T-cell (primary cell): ENCODE measurements at regions not wholly inside any gene's neighbourhood (a gene's known extent, or its start where the extent isn't known, plus 50 kb on each side); places are given as distances from the start of the nearest gene placed in this dataset.

Experiments used
- ATAC-seq, 4 experiments: fragments of 200-7000 bp in 3 of 4; fragments of 150-1000 bp in 1 of 4; cut with Tn5 transposase; replicated peaks in 1 of 4; 1 replicate in 3 of 4; 2 replicates in 1 of 4; pipeline ENCODE4 v1.10.0; 2021; ENCODE audit warnings: moderate library complexity in 3 of 4, mild to moderate bottlenecking in 2 of 4, moderate number of reproducible peaks in 1 of 4
- CTCF ChIA-PET, 2 donors: fragments of 300-600 bp; sonication (Branson Sonifier 250); formaldehyde crosslinking; loops; one replicate each; lab custom pipeline; 2022; ENCODE audit warnings: antibody characterized with exemption in 2 of 2; lab: Charles Lee
- POLR2A ChIA-PET, 2 donors: fragments of 300-600 bp; sonication (Branson Sonifier 250); formaldehyde crosslinking; loops; one replicate each; lab custom pipeline; 2022; ENCODE audit warnings: antibody characterized with exemption in 2 of 2; lab: Charles Lee
- DNase-seq, 35 experiments: peaks; one replicate each; pipeline versions ENCODE4 v3.0.0 to v3.0.0-alpha.2; 2013 to 2023
- H3K27ac ChIP-seq: one replicate; pipeline ENCODE4 v1.5.1; 2013; ENCODE audit warnings: low read length
- H3K27me3 ChIP-seq, 2 experiments: replicated peaks in 1 of 2; 1 replicate in 1 of 2; 2 replicates in 1 of 2; pipeline versions ENCODE4 v1.6.1 to v1.7.0; 2013; ENCODE audit warnings: low read length in 1 of 2, mixed read lengths in 1 of 2; ENCODE audit not compliant: control insufficient read depth in 2 of 2, insufficient read depth in 2 of 2; ENCODE audit errors: extremely low read depth in 1 of 2
- H3K36me3 ChIP-seq, 2 donors: 1 replicate in 1 of 2; 2 replicates in 1 of 2; pipeline versions ENCODE4 v1.6.1 to v1.7.0; 2013; ENCODE audit warnings: low read length in 1 of 2; ENCODE audit not compliant: control insufficient read depth in 2 of 2, insufficient read depth in 1 of 2; ENCODE audit errors: extremely low read depth in 1 of 2
- H3K4me1 ChIP-seq, 2 experiments: 1 replicate in 1 of 2; 2 replicates in 1 of 2; pipeline versions ENCODE4 v1.6.1 to v1.7.0; 2013; ENCODE audit warnings: low read length in 2 of 2, mixed read lengths in 1 of 2; ENCODE audit not compliant: insufficient read depth in 2 of 2, control insufficient read depth in 1 of 2; ENCODE audit errors: extremely low read depth in 1 of 2
- H3K4me3 ChIP-seq, 2 donors: 1 replicate in 1 of 2; 2 replicates in 1 of 2; pipeline versions ENCODE4 v1.5.1 to v1.7.0; 2013; ENCODE audit warnings: mild to moderate bottlenecking in 2 of 2, low read length in 1 of 2, moderate library complexity in 1 of 2; ENCODE audit not compliant: control insufficient read depth in 1 of 2; ENCODE audit errors: extremely low read depth in 1 of 2
- H3K9me3 ChIP-seq: 2 replicates; pipeline ENCODE4 v1.7.0; 2013
- H3K27ac Mint-ChIP-seq, 2 donors: one replicate each; pipeline ENCODE4 v1.8.0; 2020 to 2021; ENCODE audit warnings: mild to moderate bottlenecking in 2 of 2, mixed read lengths in 2 of 2
- H3K27me3 Mint-ChIP-seq, 2 donors: one replicate each; pipeline ENCODE4 v1.8.0; 2021 to 2022; ENCODE audit warnings: mixed read lengths in 2 of 2
- H3K36me3 Mint-ChIP-seq: one replicate; pipeline ENCODE4 v1.8.0; 2021; ENCODE audit warnings: mixed read lengths
- H3K4me1 Mint-ChIP-seq, 3 donors: one replicate each; pipeline ENCODE4 v1.8.0; 2020 to 2022; ENCODE audit warnings: mixed read lengths in 3 of 3, mild to moderate bottlenecking in 1 of 3
- H3K4me3 Mint-ChIP-seq, 3 donors: one replicate each; pipeline ENCODE4 v1.8.0; 2020 to 2022; ENCODE audit warnings: mild to moderate bottlenecking in 3 of 3, mixed read lengths in 3 of 3, moderate library complexity in 3 of 3
- H3K9me3 Mint-ChIP-seq, 3 donors: one replicate each; pipeline ENCODE4 v1.8.0; 2020 to 2022; ENCODE audit warnings: mixed read lengths in 3 of 3
- WGBS: methylation state at CpG from one replicate; pipeline ENCODE4 v1.1.5; 2013; ENCODE audit warnings: missing lambda C conversion rate; ENCODE audit not compliant: insufficient coverage; 5-methylcytosine and 5-hydroxymethylcytosine counted together

GRCh38 chr6:84618046-84618752, 146.2 kb downstream of the TBX18 start:
- Mint-ChIP-seq H3K27ac (no peak overlapping the region), H3K4me3 (no peak overlapping the region), H3K4me1 (no peaks in the 10 kb centered on the region), H3K9me3 (peaks cover 2 to 19% (median 17%) of the 10 kb centered on the region in 3 donors), H3K36me3 (no peaks in the 10 kb centered on the region), H3K27me3 (no peaks in the 10 kb centered on the region)
- no peaks in the 10 kb centered on the region for H3K4me1 ChIP-seq
- H3K9me3 ChIP-seq: no peaks in the 10 kb centered on the region
- ChIA-PET POLR2A (no interaction called here), CTCF (no interaction called here)
- H3K27me3 ChIP-seq: no peaks in the 10 kb centered on the region
- no peak overlapping the region for H3K27ac ChIP-seq
- WGBS: 83% methylated on average over 3 of the region's 8 CpGs
- DNase-seq: no peak
- no peak for ATAC-seq
- no peak overlapping the region for H3K4me3 ChIP-seq
- H3K36me3 ChIP-seq: no peaks in the 10 kb centered on the region

GRCh38 chr6:84615987-84616386, 148.4 kb downstream of the TBX18 start:
- no peaks in the 10 kb centered on the region for H3K36me3 Mint-ChIP-seq
- 90% methylated on average over 1 of the region's 2 CpGs for WGBS
- H3K9me3 Mint-ChIP-seq: peaks cover 2 to 12% (median 9%) of the 10 kb centered on the region in 3 donors
- ChIA-PET POLR2A (no interaction called here), CTCF (no interaction called here)
- no peaks in the 10 kb centered on the region for H3K9me3 ChIP-seq
- H3K4me3 Mint-ChIP-seq: no peak overlapping the region
- H3K4me1 ChIP-seq: no peaks in the 10 kb centered on the region
- H3K36me3 ChIP-seq: no peaks in the 10 kb centered on the region
- no peak overlapping the region for H3K27ac ChIP-seq
- H3K4me3 ChIP-seq: no peak overlapping the region
- ATAC-seq: no peak
- DNase-seq: no peak
- no peaks in the 10 kb centered on the region for H3K27me3 ChIP-seq
- no peaks in the 10 kb centered on the region for H3K4me1 Mint-ChIP-seq
- H3K27me3 Mint-ChIP-seq: no peaks in the 10 kb centered on the region
- H3K27ac Mint-ChIP-seq: no peak overlapping the region

- Mint-ChIP-seq H3K27me3 (no peaks in the 10 kb centered on the region), H3K4me3 (no peak overlapping the region), H3K36me3 (no peaks in the 10 kb centered on the region), H3K9me3 (peaks cover 2 to 7% (median 6%) of the 10 kb centered on the region in 3 donors), H3K4me1 (no peaks in the 10 kb centered on the region), H3K27ac (no peak overlapping the region)
- DNase-seq (no peak), ATAC-seq (no peak)
- H3K27ac ChIP-seq: no peak overlapping the region
- no CpG with 5 or more reads among the region's 2 CpGs for WGBS
- H3K4me3 ChIP-seq: no peak overlapping the region
- H3K27me3 ChIP-seq: no peaks in the 10 kb centered on the region
- no peaks in the 10 kb centered on the region for H3K36me3 ChIP-seq
- ChIA-PET POLR2A (no interaction called here), CTCF (no interaction called here)
- no peaks in the 10 kb centered on the region for H3K4me1 ChIP-seq
- no peaks in the 10 kb centered on the region for H3K9me3 ChIP-seq
These were observed 149.1 kb downstream of the TBX18 start for GRCh38 chr6:84615113-84615850.

GRCh38 chr6:84606860-84607259, 157.5 kb downstream of the TBX18 start:
- Mint-ChIP-seq H3K27me3 (no peaks in the 10 kb centered on the region), H3K36me3 (no peaks in the 10 kb centered on the region), H3K9me3 (peaks cover 0 to 10% (median 7%) of the 10 kb centered on the region in 3 donors), H3K4me1 (no peaks in the 10 kb centered on the region), H3K4me3 (no peak overlapping the region), H3K27ac (no peak overlapping the region)
- Histone ChIP-seq H3K4me1 (no peaks in the 10 kb centered on the region), H3K36me3 (no peaks in the 10 kb centered on the region), H3K27me3 (no peaks in the 10 kb centered on the region), H3K27ac (no peak overlapping the region), H3K4me3 (no peak overlapping the region), H3K9me3 (no peaks in the 10 kb centered on the region)
- ChIA-PET POLR2A (no interaction called here), CTCF (no interaction called here)
- DNase-seq (no peak), ATAC-seq (no peak)
- WGBS: no CpG with 5 or more reads among the region's 2 CpGs

- H3K36me3 Mint-ChIP-seq: no peaks in the 10 kb centered on the region
- POLR2A ChIA-PET: no interaction called here
- no peak overlapping the region for H3K27ac Mint-ChIP-seq
These were observed 159.1 kb downstream of the TBX18 start for GRCh38 chr6:84605298-84605697.

GRCh38 chr6:84601366-84601765, 163.0 kb downstream of the TBX18 start:
- Mint-ChIP-seq H3K4me3 (no peak overlapping the region), H3K27me3 (no peaks in the 10 kb centered on the region), H3K9me3 (peaks cover 2 to 14% (median 14%) of the 10 kb centered on the region in 3 donors), H3K27ac (no peak overlapping the region), H3K36me3 (no peaks in the 10 kb centered on the region), H3K4me1 (no peaks in the 10 kb centered on the region)
- ChIA-PET POLR2A (no interaction called here), CTCF (no interaction called here)
- Histone ChIP-seq H3K27me3 (no peaks in the 10 kb centered on the region), H3K9me3 (no peaks in the 10 kb centered on the region), H3K36me3 (no peaks in the 10 kb centered on the region), H3K4me1 (no peaks in the 10 kb centered on the region), H3K27ac (no peak overlapping the region), H3K4me3 (no peak overlapping the region)
- ATAC-seq (no peak), DNase-seq (no peak)
- WGBS: no CpG with 5 or more reads among the region's 3 CpGs

More at GRCh38 chr6:84605298-84605697, 159.1 kb downstream of the TBX18 start:
- no peak for ATAC-seq
- no peaks in the 10 kb centered on the region for H3K9me3 ChIP-seq
- peaks cover 0 to 14% (median 11%) of the 10 kb centered on the region in 3 donors for H3K9me3 Mint-ChIP-seq
- DNase-seq: no peak
- H3K27me3 ChIP-seq: no peaks in the 10 kb centered on the region
- no peaks in the 10 kb centered on the region for H3K27me3 Mint-ChIP-seq
- no CpG with 5 or more reads among the region's 1 CpG for WGBS
- H3K27ac ChIP-seq: no peak overlapping the region
- CTCF ChIA-PET: no interaction called here
- no peak overlapping the region for H3K4me3 ChIP-seq
- H3K36me3 ChIP-seq: no peaks in the 10 kb centered on the region
- H3K4me3 Mint-ChIP-seq: no peak overlapping the region
- H3K4me1 Mint-ChIP-seq: no peaks in the 10 kb centered on the region
- H3K4me1 ChIP-seq: no peaks in the 10 kb centered on the region
